ENCODE measurements at regions not wholly inside any gene's neighbourhood (a gene's known extent, or its start where the extent isn't known, plus 50 kb on each side); places are given as distances from the start of the nearest gene placed in this dataset.
A peak's percentile ranks its signal among the peaks of the same experiment; 100 is the strongest.

GRCh38 chr1:67583462-67583950, 101.5 kb upstream of the GADD45A start:
- DNase-seq (ENCODE audit: low read depth in 2 of 2) = no peak

- no peak for DNase-seq (ENCODE audit: low read depth in 2 of 2)
Observed at GRCh38 chr1:67584938-67585337, 100.1 kb upstream of the GADD45A start.

- no peak for DNase-seq (ENCODE audit: low read depth in 2 of 2)
Observed at GRCh38 chr1:67586596-67586995, 98.4 kb upstream of the GADD45A start.

- no peak for DNase-seq (ENCODE audit: low read depth in 2 of 2)
Observed at GRCh38 chr1:67588178-67588855, 96.7 kb upstream of the GADD45A start.

GRCh38 chr1:67589519-67590233, 95.3 kb upstream of the GADD45A start:
- no peak for DNase-seq (ENCODE audit: low read depth in 2 of 2)

GRCh38 chr1:67590329-67590728, 94.7 kb upstream of the GADD45A start:
- DNase-seq (ENCODE audit: low read depth in 2 of 2) = peak; percentile 90 to 93

- DNase-seq (ENCODE audit: low read depth in 2 of 2) = no peak
Observed at GRCh38 chr1:67594764-67595163, 90.2 kb upstream of the GADD45A start.

GRCh38 chr1:67596674-67597073, 88.3 kb upstream of the GADD45A start:
- no peak for DNase-seq (ENCODE audit: low read depth in 2 of 2)

GRCh38 chr1:67597336-67597735, 87.7 kb upstream of the GADD45A start:
- DNase-seq (ENCODE audit: low read depth in 2 of 2) = no peak

- no peak for DNase-seq (ENCODE audit: low read depth in 2 of 2)
Observed at GRCh38 chr1:67599085-67599484, 85.9 kb upstream of the GADD45A start.

- DNase-seq (ENCODE audit: low read depth in 2 of 2) = no peak
Observed at GRCh38 chr1:67601539-67601938, 83.5 kb upstream of the GADD45A start.

GRCh38 chr1:67601955-67602354, 83.0 kb upstream of the GADD45A start:
- DNase-seq (ENCODE audit: low read depth in 2 of 2) = no peak

- DNase-seq (ENCODE audit: low read depth in 2 of 2) = no peak
Observed at GRCh38 chr1:67604778-67605177, 80.2 kb upstream of the GADD45A start.

- DNase-seq (ENCODE audit: low read depth in 2 of 2) = no peak
Observed at GRCh38 chr1:67605209-67605780, 79.7 kb upstream of the GADD45A start.

- DNase-seq (ENCODE audit: low read depth in 2 of 2) = no peak
Observed at GRCh38 chr1:67607286-67607685, 77.7 kb upstream of the GADD45A start.

GRCh38 chr1:67607699-67608098, 77.3 kb upstream of the GADD45A start:
- no peak for DNase-seq (ENCODE audit: low read depth in 2 of 2)

- peak in 1 of 2 donors; percentile 39 for DNase-seq (ENCODE audit: low read depth in 2 of 2)
Observed at GRCh38 chr1:67608661-67609576, 76.1 kb upstream of the GADD45A start.

- DNase-seq (ENCODE audit: low read depth in 2 of 2) = no peak
Observed at GRCh38 chr1:67609577-67610341, 75.2 kb upstream of the GADD45A start.

GRCh38 chr1:67610450-67610849, 74.6 kb upstream of the GADD45A start:
- no peak for DNase-seq (ENCODE audit: low read depth in 2 of 2)

GRCh38 chr1:67611846-67612245, 73.2 kb upstream of the GADD45A start:
- no peak for DNase-seq (ENCODE audit: low read depth in 2 of 2)

- peak in 1 of 2 donors; percentile 16 for DNase-seq (ENCODE audit: low read depth in 2 of 2)
Observed at GRCh38 chr1:67612788-67613241, 72.2 kb upstream of the GADD45A start.
